ENCODE measurements at regions not wholly inside any gene's neighbourhood (a gene's known extent, or its start where the extent isn't known, plus 50 kb on each side); places are given as distances from the start of the nearest gene placed in this dataset.

GRCh38 chr3:95474338-95474737, 1340.1 kb upstream of the EPHA6 start:
- no peak for TF ChIP-seq CTCF (IDR thresholded peaks at IDR 0.05)
- no peak for TF ChIP-seq POLR2AphosphoS5 (IDR thresholded peaks at IDR 0.05)
- no peak for TF ChIP-seq EP300 (IDR thresholded peaks at IDR 0.05)
